ENCODE measurements at regions not wholly inside any gene's neighbourhood (a gene's known extent, or its start where the extent isn't known, plus 50 kb on each side); places are given as distances from the start of the nearest gene placed in this dataset.

DNA sequence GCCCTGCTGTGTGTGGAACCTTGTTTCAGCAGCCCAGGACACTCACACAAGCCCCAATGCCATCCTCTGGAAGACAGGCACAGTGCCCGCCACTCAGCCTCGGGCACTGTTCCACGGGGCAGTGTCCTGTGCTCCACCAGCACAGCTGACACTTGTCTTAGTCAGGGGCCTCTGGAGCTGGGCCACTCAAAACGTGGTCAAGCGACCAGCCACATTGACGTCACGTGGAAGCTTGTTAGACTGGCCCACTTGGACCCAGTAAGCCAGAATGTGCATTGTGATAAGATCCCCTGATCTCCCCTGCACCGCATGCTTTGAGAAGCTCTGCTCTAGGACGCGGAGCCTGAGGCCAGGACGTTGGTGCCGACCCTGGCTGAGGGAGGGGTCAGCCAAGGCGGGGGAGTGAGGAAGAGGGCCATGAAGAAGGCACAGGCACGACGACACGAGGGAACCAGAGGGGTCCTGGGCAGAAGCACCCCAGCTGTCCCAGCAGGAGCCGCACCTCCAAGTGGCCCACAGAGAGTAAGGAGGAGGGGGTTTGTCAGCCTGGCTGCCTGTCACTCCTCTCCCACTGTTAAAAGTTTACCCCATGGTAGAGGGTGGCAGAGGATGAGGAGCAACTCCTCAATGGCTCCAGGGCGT is 64.6 kb downstream of the LINC01488 start:
- Histone ChIP-seq H3K27ac (no peak overlapping the region), H3K9me3 (ENCODE audit: low read depth) (no peaks in the 10 kb centered on the region), H3K4me3 (no peak overlapping the region), H3K79me2 (ENCODE audit: insufficient read depth) (no peaks in the 10 kb centered on the region), H3K27me3 (replicated peaks; ENCODE audit: insufficient read depth) (no peaks in the 10 kb centered on the region), H2AFZ (no peak overlapping the region), H3F3A (ENCODE audit: insufficient read depth) (no peaks in the 10 kb centered on the region), H4K20me1 (ENCODE audit: insufficient read depth) (no peaks in the 10 kb centered on the region), H3K9me2 (ENCODE audit: insufficient read depth) (no peaks in the 10 kb centered on the region), H3K4me1 (ENCODE audit: insufficient read depth) (peaks cover 10% of the 10 kb centered on the region), H3K36me3 (ENCODE audit: low read depth) (no peaks in the 10 kb centered on the region), H3K4me2 (ENCODE audit: unreplicated experiment) (no peak overlapping the region), H3K9ac (no peak overlapping the region)
- in situ Hi-C loops (cut with MboI) = no loop called here
- WGBS, 2 experiments (ENCODE audit: low coverage in 1 of 2, low lambda C conversion rate in 2 of 2, missing lambda C conversion rate in 2 of 2) = 72 to 76% methylated on average over 18 of the region's 18 CpGs
- TF ChIP-seq EZH2 (IDR thresholded peaks at IDR 0.05; ENCODE audit: insufficient read depth, poor library complexity, severe bottlenecking) (no peak), EZH2phosphoT487 (IDR thresholded peaks at IDR 0.05; ENCODE audit: insufficient read depth, low read depth) (no peak)
- no peak for DNase-seq

DNA sequence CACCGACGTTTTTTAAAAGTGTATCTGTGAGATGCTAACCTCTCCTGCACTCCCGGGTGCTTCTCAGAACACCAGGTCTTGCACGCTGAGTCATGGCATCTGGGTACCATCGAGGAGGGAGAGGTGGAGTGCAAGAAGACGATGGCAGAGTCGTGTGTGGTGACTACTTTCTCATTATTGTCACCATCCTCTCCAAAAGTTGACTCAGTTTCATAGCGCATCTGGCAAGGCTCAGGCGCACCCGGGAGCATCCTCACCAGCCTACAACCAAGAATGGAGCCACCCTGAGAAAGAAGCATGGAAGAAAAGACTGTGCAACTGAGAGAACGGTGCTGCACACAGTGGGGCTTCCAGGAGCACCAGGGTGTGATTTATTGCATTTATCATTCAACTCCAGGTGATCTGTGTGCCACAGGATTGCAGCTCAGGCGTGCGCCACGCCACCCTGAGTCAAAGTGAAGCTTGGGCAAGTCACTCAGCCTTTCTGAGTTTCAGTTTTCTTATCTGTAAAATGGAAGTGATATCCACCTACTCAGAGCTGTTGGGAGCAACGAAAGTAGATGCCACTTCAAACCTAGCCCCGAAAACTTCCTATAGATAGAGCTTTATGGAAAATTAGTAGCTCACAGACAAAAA is 65.4 kb downstream of the LINC01488 start:
- Histone ChIP-seq H3K4me3 (no peak overlapping the region), H3K4me2 (ENCODE audit: unreplicated experiment) (no peak overlapping the region), H3F3A (ENCODE audit: insufficient read depth) (no peaks in the 10 kb centered on the region), H3K4me1 (ENCODE audit: insufficient read depth) (peaks cover 2% of the 10 kb centered on the region; the same call in 1 of the 2 replicates), H3K9ac (no peak overlapping the region), H3K9me2 (ENCODE audit: insufficient read depth) (no peaks in the 10 kb centered on the region), H3K79me2 (ENCODE audit: insufficient read depth) (no peaks in the 10 kb centered on the region), H4K20me1 (ENCODE audit: insufficient read depth) (no peaks in the 10 kb centered on the region), H3K36me3 (ENCODE audit: low read depth) (no peaks in the 10 kb centered on the region), H3K9me3 (ENCODE audit: low read depth) (no peaks in the 10 kb centered on the region), H2AFZ (no peak overlapping the region), H3K27me3 (replicated peaks; ENCODE audit: insufficient read depth) (no peaks in the 10 kb centered on the region), H3K27ac (no peak overlapping the region)
- in situ Hi-C loops (cut with MboI) = no loop called here
- DNase-seq = no peak
- 63 to 64% methylated on average over 16 of the region's 16 CpGs for WGBS, 2 experiments (ENCODE audit: low coverage in 1 of 2, low lambda C conversion rate in 2 of 2, missing lambda C conversion rate in 2 of 2)
- TF ChIP-seq EZH2 (IDR thresholded peaks at IDR 0.05; ENCODE audit: insufficient read depth, poor library complexity, severe bottlenecking) (no peak), EZH2phosphoT487 (IDR thresholded peaks at IDR 0.05; ENCODE audit: insufficient read depth, low read depth) (no peak)

DNA sequence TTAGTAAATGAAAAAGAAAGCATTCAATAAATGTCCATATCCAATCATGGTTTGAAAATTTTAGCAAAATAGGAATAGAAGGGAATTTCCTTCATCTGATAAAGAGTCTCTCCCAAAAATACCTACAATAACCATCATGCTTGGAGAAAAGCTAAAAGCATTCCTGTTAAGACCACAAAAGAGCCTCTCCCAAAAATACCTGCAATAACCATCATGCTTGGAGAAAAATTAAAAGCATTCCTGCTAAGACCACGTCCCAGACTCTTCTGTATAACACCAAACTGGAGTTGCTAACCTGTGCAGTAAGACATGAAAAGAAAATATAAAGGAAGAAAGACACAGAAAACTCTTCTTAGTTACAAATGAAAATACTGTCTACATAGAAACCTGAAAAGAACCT is 69.4 kb downstream of the LINC01488 start:
- Histone ChIP-seq H2AFZ (no peak overlapping the region), H3K27ac (no peak overlapping the region), H3K79me2 (ENCODE audit: insufficient read depth) (no peaks in the 10 kb centered on the region), H3K9me3 (ENCODE audit: low read depth) (no peaks in the 10 kb centered on the region), H4K20me1 (ENCODE audit: insufficient read depth) (no peaks in the 10 kb centered on the region), H3K36me3 (ENCODE audit: low read depth) (no peaks in the 10 kb centered on the region), H3K4me3 (no peak overlapping the region), H3K9ac (no peak overlapping the region), H3K27me3 (replicated peaks; ENCODE audit: insufficient read depth) (no peaks in the 10 kb centered on the region), H3K4me2 (ENCODE audit: unreplicated experiment) (no peak overlapping the region), H3K4me1 (ENCODE audit: insufficient read depth) (no peaks in the 10 kb centered on the region), H3F3A (ENCODE audit: insufficient read depth) (no peaks in the 10 kb centered on the region), H3K9me2 (ENCODE audit: insufficient read depth) (no peaks in the 10 kb centered on the region)
- WGBS, 2 experiments (ENCODE audit: low coverage in 1 of 2, low lambda C conversion rate in 2 of 2, missing lambda C conversion rate in 2 of 2) = 6 to 8% methylated on average over 1 of the region's 1 CpG
- in situ Hi-C loops (cut with MboI) = no loop called here
- DNase-seq = no peak
- TF ChIP-seq EZH2 (IDR thresholded peaks at IDR 0.05; ENCODE audit: insufficient read depth, poor library complexity, severe bottlenecking) (no peak), EZH2phosphoT487 (IDR thresholded peaks at IDR 0.05; ENCODE audit: insufficient read depth, low read depth) (no peak)

DNA sequence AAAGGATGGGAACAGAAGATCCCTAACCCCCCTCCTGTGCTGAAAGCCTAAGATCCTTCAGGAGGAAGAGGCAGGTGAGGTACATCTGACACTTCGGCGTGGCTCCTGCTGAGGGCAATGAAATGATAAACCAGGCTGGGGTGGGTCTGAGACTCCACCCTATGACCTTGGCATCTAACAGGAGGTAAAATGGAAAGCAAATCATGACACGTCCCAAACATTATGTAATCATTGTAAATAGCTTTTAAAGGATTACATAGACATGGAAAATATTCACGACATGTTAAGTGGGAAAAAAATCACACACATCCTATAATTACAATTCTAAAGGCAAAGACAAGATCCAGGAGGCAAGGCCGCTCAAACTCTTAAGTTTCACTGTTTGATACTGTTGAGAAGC is 70.5 kb downstream of the LINC01488 start:
- TF ChIP-seq EZH2 (IDR thresholded peaks at IDR 0.05; ENCODE audit: insufficient read depth, poor library complexity, severe bottlenecking) (no peak), EZH2phosphoT487 (IDR thresholded peaks at IDR 0.05; ENCODE audit: insufficient read depth, low read depth) (no peak)
- Histone ChIP-seq H3K4me3 (no peak overlapping the region), H4K20me1 (ENCODE audit: insufficient read depth) (no peaks in the 10 kb centered on the region), H3K79me2 (ENCODE audit: insufficient read depth) (no peaks in the 10 kb centered on the region), H3F3A (ENCODE audit: insufficient read depth) (no peaks in the 10 kb centered on the region), H3K9me2 (ENCODE audit: insufficient read depth) (no peaks in the 10 kb centered on the region), H3K4me1 (ENCODE audit: insufficient read depth) (no peaks in the 10 kb centered on the region), H2AFZ (no peak overlapping the region), H3K9ac (no peak overlapping the region), H3K9me3 (ENCODE audit: low read depth) (no peaks in the 10 kb centered on the region), H3K36me3 (ENCODE audit: low read depth) (no peaks in the 10 kb centered on the region), H3K27ac (no peak overlapping the region), H3K27me3 (replicated peaks; ENCODE audit: insufficient read depth) (no peaks in the 10 kb centered on the region), H3K4me2 (ENCODE audit: unreplicated experiment) (no peak overlapping the region)
- in situ Hi-C loops (cut with MboI) = no loop called here
- 91 to 96% methylated on average over 5 of the region's 5 CpGs for WGBS, 2 experiments (ENCODE audit: low coverage in 1 of 2, low lambda C conversion rate in 2 of 2, missing lambda C conversion rate in 2 of 2)
- DNase-seq = no peak

All from GM23248 (cell line).